GM13977 (cell line): ENCODE measurements at regions not wholly inside any gene's neighbourhood (a gene's known extent, or its start where the extent isn't known, plus 50 kb on each side); places are given as distances from the start of the nearest gene placed in this dataset.
"Not testable (repeated sequence)": the region's sequence is repeated elsewhere in the genome, so short reads cannot be mapped to it uniquely, and the experiment has no call there.

Experiments used
- DNase-seq: peaks from one replicate; pipeline ENCODE4 v3.0.0; 2012; ENCODE audit warnings: low spot score
- CTCF ChIP-seq: IDR thresholded peaks from 2 replicates; pipeline ENCODE4 v1.5.1; 2012; ENCODE audit warnings: mild to moderate bottlenecking, control low read depth; ENCODE audit not compliant: insufficient read depth; ENCODE audit errors: extremely low read depth, missing control alignments
- in situ Hi-C: fragments of 300-500 bp; cut with MboI; formaldehyde crosslinking; loops from one replicate; pipeline ENCODE4 v1.12.0; 2022; ENCODE audit warnings: low sequenced_read_pairs, low pct_unique_long_range_greater_than_20kb, mixed read lengths, inconsistent platforms; ENCODE audit not compliant: unreplicated experiment

GRCh38 chr5:116733991-116734975 is 159.7 kb upstream of the SEMA6A start:
- TF ChIP-seq CTCF, result no peak
- in situ Hi-C loops, result no loop called here
- DNase-seq, result no peak

DNA sequence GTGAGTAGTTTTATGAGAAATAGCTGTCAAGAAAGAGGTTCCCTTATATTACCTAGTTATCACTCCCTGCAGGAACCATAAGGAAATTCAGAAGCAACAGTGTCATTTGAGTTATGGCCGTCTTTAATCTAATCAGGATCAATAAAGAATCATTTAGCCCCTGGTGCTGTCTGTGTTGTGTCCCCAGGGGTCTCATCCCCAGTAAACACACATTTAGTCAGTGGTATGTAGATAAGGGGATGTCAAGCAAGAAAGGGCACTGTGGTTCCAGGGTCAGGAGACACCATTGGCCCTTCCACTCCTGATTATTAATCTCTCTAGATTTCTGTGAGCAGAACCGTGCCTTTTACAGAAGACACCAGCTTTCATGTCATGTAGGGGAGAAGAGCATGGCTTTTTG is 158.0 kb upstream of the SEMA6A start:
- in situ Hi-C loops, result no loop called here

DNA sequence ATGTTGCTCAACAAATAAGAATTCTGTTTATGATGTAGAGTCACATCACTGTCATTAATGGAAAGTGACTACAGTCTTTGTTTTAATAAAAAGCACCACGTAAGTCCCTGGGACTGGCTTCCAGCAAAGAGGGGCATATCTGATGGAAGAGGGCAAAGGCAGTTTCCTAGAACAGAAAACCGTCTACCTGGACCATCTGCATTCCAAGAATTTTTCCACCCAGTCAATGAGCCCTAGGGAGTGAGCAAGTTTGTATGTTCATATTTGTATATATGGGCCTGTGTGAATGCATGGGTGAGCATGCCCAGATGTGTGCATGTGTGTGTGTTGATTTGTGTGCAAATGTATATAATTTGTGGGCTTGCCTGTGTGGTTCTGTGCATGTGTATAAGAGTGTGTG is 156.8 kb upstream of the SEMA6A start:
- no peak for DNase-seq
- in situ Hi-C loops, result no loop called here
- no peak for TF ChIP-seq CTCF

More for the DNA sequence above, 158.0 kb upstream of the SEMA6A start:
- TF ChIP-seq CTCF, result no peak
- DNase-seq, result no peak

GRCh38 chr5:116730706-116731105 is 156.1 kb upstream of the SEMA6A start:
- no peak for DNase-seq
- no peak for TF ChIP-seq CTCF
- in situ Hi-C loops, result no loop called here

- in situ Hi-C loops, result no loop called here
- TF ChIP-seq CTCF, result no peak
- no peak for DNase-seq
Measured at GRCh38 chr5:116730185-116730584, 155.6 kb upstream of the SEMA6A start.

- in situ Hi-C loops, result no loop called here
- no peak for TF ChIP-seq CTCF
- no peak for DNase-seq
Measured at GRCh38 chr5:116727248-116727647, 152.6 kb upstream of the SEMA6A start.

DNA sequence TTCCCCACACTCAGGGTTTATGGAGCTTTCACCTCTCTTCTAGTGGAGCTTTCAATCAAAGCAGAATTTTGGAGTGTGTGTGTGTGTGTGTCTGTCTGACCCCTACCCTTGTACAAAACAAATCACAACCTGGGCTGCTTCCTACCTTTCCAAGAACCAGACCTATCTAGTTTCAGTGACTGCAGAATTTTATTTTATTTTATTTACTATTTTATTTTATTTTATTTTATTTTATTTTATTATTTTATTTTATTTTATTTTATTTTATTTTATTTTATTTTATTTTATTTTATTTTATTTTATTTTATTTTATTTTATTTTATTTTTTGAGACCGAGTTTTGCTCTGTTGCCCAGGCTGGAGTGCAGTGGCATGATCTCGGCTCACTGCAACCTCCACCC is 151.6 kb upstream of the SEMA6A start:
- DNase-seq, in situ Hi-C loops: not testable (repeated sequence)
